K562 (cell line): ENCODE measurements at regions not wholly inside any gene's neighbourhood (a gene's known extent, or its start where the extent isn't known, plus 50 kb on each side); places are given as distances from the start of the nearest gene placed in this dataset.
A peak's percentile ranks its signal among the peaks of the same experiment; 100 is the strongest.

Experiments used
- ATAC-seq: fragments of 200-7000 bp; cut with Tn5 transposase; 3 replicates; pipeline ENCODE4 v1.9.1; 2020; ENCODE audit warnings: moderate library complexity
- BruUV-seq: library from RNA; stranded (reverse); fragments of 400-500 nt; replicated peaks from 2 replicates; lab custom pipeline; 2021; lab: Mats Ljungman, UMichigan
- CTCF ChIA-PET: fragments of 300-600 bp; formaldehyde crosslinking; extraction: SDS; loops from one replicate; lab custom pipeline; 2021; ENCODE audit warnings: low intra/inter-chr PET ratio; lab: Yijun Ruan, JAX
- POLR2A ChIA-PET: fragments of 300-600, 350-650 bp; sonication (Branson Sonifier 250); formaldehyde crosslinking; extraction: SDS; loops from one replicate; lab custom pipeline; 2021; ENCODE audit warnings: antibody characterized with exemption, inconsistent platforms; lab: Yijun Ruan, JAX
- DNase-seq, 4 experiments: peaks; one replicate each; pipeline versions ENCODE4 v3.0.0 to v3.0.0-alpha.2; 2011 to 2018; ENCODE audit warnings: low spot score in 3 of 4, mixed read lengths in 3 of 4; ENCODE audit errors: extremely low read depth in 1 of 4
- FAIRE-seq: peaks from 2 replicates; lab custom pipeline; 2011; peaks lifted over from hg19 to GRCh38; lab: Jason Lieb, UNC
- H2AFZ ChIP-seq: 2 replicates; pipeline ENCODE4 v1.6.0; 2011; ENCODE audit warnings: low read depth, low read length, control low read depth, inconsistent platforms
- H3K27ac ChIP-seq: fragments of 200-600 bp; 3 replicates; pipeline ENCODE4 v1.8.0; 2011; ENCODE audit warnings: low read depth, mild to moderate bottlenecking, control low read depth, inconsistent platforms, low read length, moderate library complexity, mixed read lengths; ENCODE audit errors: extremely low read depth
- H3K27me3 ChIP-seq, 2 experiments: fragments of 300-600 bp in 1 of 2; 2 replicates in 1 of 2; 3 replicates in 1 of 2; pipeline versions ENCODE4 v1.6.0 to v1.8.0; 2011; ENCODE audit warnings: inconsistent platforms in 2 of 2, low read length in 2 of 2, mild to moderate bottlenecking in 1 of 2, mixed read lengths in 1 of 2, moderate library complexity in 1 of 2; ENCODE audit not compliant: control insufficient read depth in 2 of 2, insufficient read depth in 2 of 2
- H3K36me3 ChIP-seq: fragments of 300-600 bp; 3 replicates; pipeline ENCODE4 v1.8.0; 2011; ENCODE audit warnings: mild to moderate bottlenecking, low read length, inconsistent platforms; ENCODE audit not compliant: control insufficient read depth, insufficient read depth
- H3K4me1 ChIP-seq, 2 experiments: fragments of 200-600 bp in 1 of 2; replicated peaks in 1 of 2; 2 replicates in 1 of 2; 3 replicates in 1 of 2; pipeline versions ENCODE4 v1.5.1 to v1.8.0; 2011; ENCODE audit warnings: inconsistent platforms in 2 of 2, low read length in 2 of 2, mild to moderate bottlenecking in 1 of 2, mixed read lengths in 1 of 2, moderate library complexity in 1 of 2; ENCODE audit not compliant: control insufficient read depth in 2 of 2, insufficient read depth in 2 of 2
- H3K4me2 ChIP-seq: 2 replicates; pipeline ENCODE4 v1.6.1; 2011; ENCODE audit warnings: low read length, control low read depth, inconsistent platforms, mixed read lengths; ENCODE audit not compliant: insufficient read depth
- H3K4me3 ChIP-seq: fragments of 200-600 bp; sonication (generic), shearing (Covaris generic); 2 replicates; pipeline ENCODE4 v1.5.1; 2016; ENCODE audit warnings: control low read depth, inconsistent platforms
- H3K79me2 ChIP-seq: fragments of 200-600 bp; 3 replicates; pipeline ENCODE4 v1.8.0; 2011; ENCODE audit warnings: low read length, inconsistent platforms; ENCODE audit not compliant: control insufficient read depth, insufficient read depth
- H3K9ac ChIP-seq, 2 experiments: 2 replicates each; pipeline versions ENCODE4 v1.6.0 to v1.6.1; 2011; ENCODE audit warnings: low read depth in 2 of 2, low read length in 2 of 2, control low read depth in 1 of 2, inconsistent platforms in 1 of 2, mild to moderate bottlenecking in 1 of 2, mixed read lengths in 1 of 2; ENCODE audit not compliant: insufficient read depth in 1 of 2
- H3K9me1 ChIP-seq: one replicate; pipeline ENCODE4 v1.6.0; 2011; ENCODE audit warnings: inconsistent platforms, mild to moderate bottlenecking, low read length, moderate library complexity; ENCODE audit not compliant: control insufficient read depth, insufficient read depth
- H3K9me3 ChIP-seq: replicated peaks from 2 replicates; pipeline ENCODE4 v1.5.1; 2011; ENCODE audit warnings: low read depth, low read length, inconsistent platforms; ENCODE audit not compliant: control insufficient read depth, insufficient read depth
- H4K20me1 ChIP-seq: replicated peaks from 2 replicates; pipeline ENCODE4 v1.6.1; 2011; ENCODE audit warnings: low read length, inconsistent platforms, mixed read lengths; ENCODE audit not compliant: control insufficient read depth, insufficient read depth
- C11orf30 ChIP-seq: fragments of 450-650 bp; IDR thresholded peaks from 2 replicates; pipeline ENCODE4 v1.6.1; 2016; ENCODE audit warnings: low read depth, mild to moderate bottlenecking
- CC2D1A ChIP-seq: fragments of 450-650 bp; IDR thresholded peaks from 2 replicates; pipeline ENCODE4 v1.6.1; 2017; ENCODE audit warnings: mild to moderate bottlenecking
- CXXC5 ChIP-seq: fragments of 250-450 bp; sonication (Bioruptor Pico); IDR thresholded peaks from 2 replicates; pipeline ENCODE4 v1.8.0; 2022; ENCODE audit warnings: inconsistent platforms, mild to moderate bottlenecking, moderate library complexity
- ETV6 ChIP-seq, 3 experiments: fragments of 150-350 bp in 1 of 3; sonication (generic) in 1 of 3; formaldehyde crosslinking in 1 of 3; IDR thresholded peaks; 2 replicates each; pipeline versions ENCODE4 v1.6.1 to v1.8.0; 2014 to 2022; ENCODE audit warnings: borderline replicate concordance in 2 of 3, low read depth in 2 of 3, antibody characterized with exemption in 1 of 3, low read length in 1 of 3, mild to moderate bottlenecking in 1 of 3, missing genetic modification reagents in 1 of 3
- MAFF ChIP-seq: IDR thresholded peaks from 2 replicates; pipeline ENCODE4 v1.6.1; 2012; ENCODE audit warnings: low read length, improper control_type of control experiment
- MAFG ChIP-seq: fragments of 450-650 bp; conservative IDR thresholded peaks from 2 replicates; pipeline ENCODE4 v1.6.1; 2016; ENCODE audit warnings: missing genetic modification characterization, missing compliant biosample characterization
- MAFK ChIP-seq: IDR thresholded peaks from 2 replicates; pipeline ENCODE4 v1.6.1; 2011; ENCODE audit warnings: low read length, improper control_type of control experiment
- NRF1 ChIP-seq, 2 experiments: fragments of 450-650 bp; IDR thresholded peaks in 1 of 2; conservative IDR thresholded peaks in 1 of 2; 2 replicates each; pipeline ENCODE4 v1.6.1; 2014; ENCODE audit warnings: mild to moderate bottlenecking in 2 of 2
- ZNF316 ChIP-seq: fragments of 450-650 bp; IDR thresholded peaks from 2 replicates; pipeline ENCODE4 v1.6.1; 2016
- ZNF589 ChIP-seq: fragments of 200-800 bp; sonication (Bioruptor generic); IDR thresholded peaks from 2 replicates; pipeline ENCODE4 v1.6.1; 2016; ENCODE audit warnings: low read depth, missing genetic modification characterization, missing compliant biosample characterization
- WGBS: fragments of 100-300 bp; shearing (Covaris generic); methylation state at CpG from one replicate; pipeline ENCODE4 v1.1.6; 2016; ENCODE audit warnings: low coverage, mixed read lengths; ENCODE audit not compliant: insufficient coverage; ENCODE audit errors: missing lambda C conversion rate; 5-methylcytosine and 5-hydroxymethylcytosine counted together
- in situ Hi-C: fragments of 300-500 bp; cut with MboI; formaldehyde crosslinking; loops from 4 replicates; pipeline ENCODE4 v1.15.0; 2018; ENCODE audit warnings: inconsistent platforms, mixed read lengths
- intact Hi-C: fragments of 100-400 bp; cut with micrococcal nuclease; formaldehyde crosslinking; loops from 2 replicates; pipeline ENCODE4 v1.14.2; 2022
- TF ChIP-seq, protein P1 (sequence below): sonication (generic); formaldehyde crosslinking; IDR thresholded peaks from 2 replicates; pipeline ENCODE4 v1.8.1; 2022; ENCODE audit warnings: missing genetic modification reagents

GRCh38 chr1:187460093-187460492, 631.3 kb downstream of the PLA2G4A start:
- POLR2A ChIA-PET = no interaction called here
- Histone ChIP-seq H3K36me3 (no peaks in the 10 kb centered on the region), H3K27ac (no peak overlapping the region), H3K79me2 (no peaks in the 10 kb centered on the region), H3K4me2 (no peak overlapping the region), H3K9me1 (no peaks in the 10 kb centered on the region), H2AFZ (no peak overlapping the region), H3K4me3 (no peak overlapping the region), H3K9ac (no peak overlapping the region), H3K27me3 (no peaks in the 10 kb centered on the region), H4K20me1 (no peaks in the 10 kb centered on the region), H3K9me3 (no peaks in the 10 kb centered on the region; the same call in 1 of the 2 replicates), H3K4me1 (no peaks in the 10 kb centered on the region)
- no peak for FAIRE-seq
- intact Hi-C loops = no loop called here
- in situ Hi-C loops = no loop called here
- 2% methylated on average over 3 of the region's 3 CpGs for WGBS
- ATAC-seq = no peak
- DNase-seq = no peak
- CTCF ChIA-PET = no interaction called here
- BruUV-seq = no TSS peak
- TF ChIP-seq NRF1 (conservative IDR thresholded peaks at IDR 0.05 in 1 of 2, IDR thresholded peaks at IDR 0.05 in 1 of 2) = no peak
- TF ChIP-seq CXXC5 (CRISPR knock-in tag) = no peak
- TF ChIP-seq, protein P1, sequence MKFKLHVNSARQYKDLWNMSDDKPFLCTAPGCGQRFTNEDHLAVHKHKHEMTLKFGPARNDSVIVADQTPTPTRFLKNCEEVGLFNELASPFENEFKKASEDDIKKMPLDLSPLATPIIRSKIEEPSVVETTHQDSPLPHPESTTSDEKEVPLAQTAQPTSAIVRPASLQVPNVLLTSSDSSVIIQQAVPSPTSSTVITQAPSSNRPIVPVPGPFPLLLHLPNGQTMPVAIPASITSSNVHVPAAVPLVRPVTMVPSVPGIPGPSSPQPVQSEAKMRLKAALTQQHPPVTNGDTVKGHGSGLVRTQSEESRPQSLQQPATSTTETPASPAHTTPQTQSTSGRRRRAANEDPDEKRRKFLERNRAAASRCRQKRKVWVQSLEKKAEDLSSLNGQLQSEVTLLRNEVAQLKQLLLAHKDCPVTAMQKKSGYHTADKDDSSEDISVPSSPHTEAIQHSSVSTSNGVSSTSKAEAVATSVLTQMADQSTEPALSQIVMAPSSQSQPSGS = no peak
- TF ChIP-seq MAFF = peak; percentile 95
- no peak for TF ChIP-seq ETV6 (IDR thresholded peaks at IDR 0.05; ENCODE audit: borderline replicate concordance in 1 of 2, low read depth in 2 of 2, low read length in 1 of 2)
- TF ChIP-seq ETV6 (CRISPR knock-in tag; IDR thresholded peaks at IDR 0.05; ENCODE audit: borderline replicate concordance) = no peak
- peak; percentile 97 for TF ChIP-seq MAFK
- TF ChIP-seq ZNF316 = peak; percentile 81
- TF ChIP-seq MAFG (tag) = peak; percentile 87
- no peak for TF ChIP-seq ZNF589 (CRISPR knock-in tag)
- peak; percentile 73 for TF ChIP-seq C11orf30
- no peak for TF ChIP-seq CC2D1A
